Pancreas (tissue), 10 donors: ENCODE measurements at regions not wholly inside any gene's neighbourhood (a gene's known extent, or its start where the extent isn't known, plus 50 kb on each side); places are given as distances from the start of the nearest gene placed in this dataset.

Source experiments
- ATAC-seq, 4 donors: fragments of 200-7000 bp; cut with Tn5 transposase; one replicate each; pipeline versions ENCODE4 v1.8.0 to v1.9.1; 2020; ENCODE audit warnings: mild to moderate bottlenecking in 4 of 4, moderate library complexity in 4 of 4
- DNase-seq, 6 donors: peaks; one replicate each; pipeline ENCODE4 v3.0.0-alpha.2; 2020
- FAIRE-seq: peaks from 2 replicates; lab custom pipeline; 2012; peaks lifted over from hg19 to GRCh38; lab: Jason Lieb, UNC
- H3K27ac ChIP-seq, 4 donors: fragments of 200-600 bp; sonication (generic); 1 replicate in 3 of 4; 2 replicates in 1 of 4; pipeline versions ENCODE4 v1.5.0 to v1.8.0; 2020
- H3K27me3 ChIP-seq, 4 donors: fragments of 200-600 bp; one replicate each; pipeline ENCODE4 v1.8.0; 2021
- H3K36me3 ChIP-seq, 3 donors: fragments of 200-600 bp; sonication (generic) in 1 of 3; one replicate each; pipeline versions ENCODE4 v1.5.0 to v1.8.0; 2020 to 2021
- H3K4me1 ChIP-seq, 3 donors: fragments of 200-600 bp; one replicate each; pipeline ENCODE4 v1.8.0; 2021
- H3K4me3 ChIP-seq, 4 donors: fragments of 200-600 bp; sonication (generic) in 2 of 4; one replicate each; pipeline versions ENCODE4 v1.5.0 to v1.8.0; 2020 to 2021
- H3K9me3 ChIP-seq, 4 donors: fragments of 200-600 bp; one replicate each; pipeline ENCODE4 v1.8.0; 2021
- WGBS, 2 donors: extraction: QIAGEN DNeasy Blood & Tissue Kit; methylation state at CpG; one replicate each; pipeline ENCODE4 v1.1.7; 2013; 5-methylcytosine and 5-hydroxymethylcytosine counted together
- intact Hi-C, 3 donors: fragments of 100-400 bp; cut with DNase I; formaldehyde crosslinking; loops; one replicate each; pipeline versions ENCODE4 v1.11.1 to v1.14.2; 2022
- TF ChIP-seq, protein P1 (sequence below), 4 donors: fragments of 200-600 bp; sonication (generic) in 3 of 4; IDR thresholded peaks; one replicate each; pipeline versions ENCODE4 v1.5.0 to v1.8.0; 2021; ENCODE audit warnings: antibody characterized with exemption in 4 of 4
- donor health status: healthy with polysubstance abuse.
- donor health status: DM: no; HTN: no; CAD: no; lungs with moderate emphysema.
- donor health status: DM: no; HTN: no; CAD: no.
- donor health status: control.
- donor health status: control.
- donor health status: Bipolar disorder and iron deficiency.
- donor health status: DM: yes; HTN: yes; CAD: no.
- donor health status: DM: no; HTN: no; CAD: no.
- donor health status: DM: no; HTN: no; CAD: no.
- donor health status: DM: yes; HTN: yes; CAD: no.

DNA sequence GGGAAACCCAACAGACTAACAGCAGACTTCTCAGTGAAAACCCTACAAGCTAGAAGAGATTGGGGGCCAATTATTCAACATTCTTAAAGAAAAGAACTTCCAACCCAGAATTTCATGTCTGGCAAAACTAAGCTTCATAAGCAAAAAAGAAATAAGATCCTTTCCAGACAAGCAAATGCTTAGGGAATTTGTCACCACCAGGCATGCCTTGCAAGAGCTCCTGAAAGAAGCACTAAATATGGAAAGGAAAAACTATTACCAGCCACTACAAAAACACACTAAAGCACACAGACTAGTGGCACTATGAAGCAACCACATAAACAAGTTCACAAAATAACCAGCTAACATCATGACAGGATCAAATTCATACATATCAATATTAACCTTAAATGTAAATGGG, 131.1 kb downstream of the OR2K2 start:
- Histone ChIP-seq H3K4me3 (no peak overlapping the region), H3K9me3 (no peaks in the 10 kb centered on the region), H3K4me1 (no peaks in the 10 kb centered on the region), H3K27ac (no peak overlapping the region), H3K27me3 (no peaks in the 10 kb centered on the region), H3K36me3 (no peaks in the 10 kb centered on the region)
- TF ChIP-seq, protein P1, sequence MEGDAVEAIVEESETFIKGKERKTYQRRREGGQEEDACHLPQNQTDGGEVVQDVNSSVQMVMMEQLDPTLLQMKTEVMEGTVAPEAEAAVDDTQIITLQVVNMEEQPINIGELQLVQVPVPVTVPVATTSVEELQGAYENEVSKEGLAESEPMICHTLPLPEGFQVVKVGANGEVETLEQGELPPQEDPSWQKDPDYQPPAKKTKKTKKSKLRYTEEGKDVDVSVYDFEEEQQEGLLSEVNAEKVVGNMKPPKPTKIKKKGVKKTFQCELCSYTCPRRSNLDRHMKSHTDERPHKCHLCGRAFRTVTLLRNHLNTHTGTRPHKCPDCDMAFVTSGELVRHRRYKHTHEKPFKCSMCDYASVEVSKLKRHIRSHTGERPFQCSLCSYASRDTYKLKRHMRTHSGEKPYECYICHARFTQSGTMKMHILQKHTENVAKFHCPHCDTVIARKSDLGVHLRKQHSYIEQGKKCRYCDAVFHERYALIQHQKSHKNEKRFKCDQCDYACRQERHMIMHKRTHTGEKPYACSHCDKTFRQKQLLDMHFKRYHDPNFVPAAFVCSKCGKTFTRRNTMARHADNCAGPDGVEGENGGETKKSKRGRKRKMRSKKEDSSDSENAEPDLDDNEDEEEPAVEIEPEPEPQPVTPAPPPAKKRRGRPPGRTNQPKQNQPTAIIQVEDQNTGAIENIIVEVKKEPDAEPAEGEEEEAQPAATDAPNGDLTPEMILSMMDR (IDR thresholded peaks at IDR 0.05) = no peak
- intact Hi-C loops = no loop called here
- FAIRE-seq (no peak), DNase-seq (no peak), ATAC-seq (no peak)

DNA sequence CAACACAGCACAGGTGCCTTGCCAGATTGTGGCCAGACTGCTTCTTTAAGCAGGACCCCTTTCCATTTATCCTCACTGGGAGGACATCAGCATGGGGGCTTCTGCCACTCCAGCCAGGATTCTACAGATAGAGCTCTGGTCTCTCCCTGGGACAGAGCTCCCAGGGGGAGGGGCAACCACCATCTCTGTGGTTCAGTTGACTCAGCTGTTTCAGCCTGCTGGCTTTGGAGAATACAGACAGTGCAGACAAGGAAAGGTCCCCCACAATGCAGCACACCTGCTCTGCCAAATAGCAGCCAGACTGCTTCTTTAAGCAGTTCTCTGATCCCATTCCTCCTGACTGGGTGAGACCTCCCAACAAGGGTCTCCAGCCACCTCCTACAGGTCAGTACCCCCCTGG, 132.8 kb downstream of the OR2K2 start:
- no peak for FAIRE-seq
- DNase-seq = no peak
- H3K9me3 ChIP-seq = no peaks in the 10 kb centered on the region
- intact Hi-C loops = no loop called here
- H3K27me3 ChIP-seq = no peaks in the 10 kb centered on the region
- H3K4me1 ChIP-seq = no peaks in the 10 kb centered on the region
- H3K27ac ChIP-seq = no peak overlapping the region
- H3K36me3 ChIP-seq = no peaks in the 10 kb centered on the region
- TF ChIP-seq, protein P1 (IDR thresholded peaks at IDR 0.05) = no peak
- H3K4me3 ChIP-seq = no peak overlapping the region
- ATAC-seq = no peak

DNA sequence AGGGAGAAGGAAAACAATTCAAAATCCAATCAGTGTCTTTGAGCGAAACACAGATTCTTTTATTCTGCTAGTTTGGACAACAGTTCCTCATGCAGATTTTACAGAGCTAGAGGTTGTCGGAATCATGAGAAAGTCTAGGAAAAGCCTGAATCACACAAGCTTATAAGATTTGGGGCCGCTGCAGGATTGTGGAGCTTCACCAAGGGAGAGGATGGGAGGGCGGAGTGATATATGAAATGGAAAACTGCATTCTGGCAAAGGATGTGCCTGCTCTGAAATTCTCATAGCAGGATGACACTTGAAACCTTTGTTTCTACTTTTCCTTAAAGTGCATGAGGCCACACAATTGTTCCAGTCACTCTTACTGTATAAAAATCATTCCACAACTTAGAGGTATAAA, 134.3 kb downstream of the OR2K2 start:
- no peak for DNase-seq
- FAIRE-seq = no peak
- H3K4me3 ChIP-seq = no peak overlapping the region
- WGBS, 2 donors = 77 to 82% methylated on average over 4 of the region's 4 CpGs
- TF ChIP-seq, protein P1 (IDR thresholded peaks at IDR 0.05) = no peak
- no peaks in the 10 kb centered on the region for H3K36me3 ChIP-seq
- no peak for ATAC-seq
- no peaks in the 10 kb centered on the region for H3K4me1 ChIP-seq
- no peak overlapping the region for H3K27ac ChIP-seq
- no peaks in the 10 kb centered on the region for H3K9me3 ChIP-seq
- intact Hi-C loops = no loop called here
- H3K27me3 ChIP-seq = no peaks in the 10 kb centered on the region

DNA sequence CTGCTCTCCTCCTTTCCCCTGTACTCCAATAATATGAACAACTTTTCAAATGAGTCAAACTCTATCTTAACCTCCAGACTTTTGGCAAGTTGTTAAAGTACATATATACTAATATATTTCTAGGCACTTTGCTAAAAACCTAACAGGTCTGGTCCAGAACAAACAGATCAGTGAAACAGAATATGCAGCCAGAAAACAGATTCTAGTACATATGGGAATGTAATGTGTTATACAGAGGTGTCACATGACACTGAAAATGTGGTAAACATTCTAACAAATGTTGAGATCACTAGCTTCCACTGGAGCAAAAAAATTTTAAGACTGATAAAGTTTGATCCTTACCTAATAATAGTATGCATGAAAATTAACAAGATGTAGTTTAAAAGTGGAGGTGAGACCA, 136.9 kb downstream of the OR2K2 start:
- no peak for ATAC-seq
- no peaks in the 10 kb centered on the region for H3K9me3 ChIP-seq
- H3K4me1 ChIP-seq = no peaks in the 10 kb centered on the region
- no peaks in the 10 kb centered on the region for H3K27me3 ChIP-seq
- DNase-seq = no peak
- TF ChIP-seq, protein P1 (IDR thresholded peaks at IDR 0.05) = no peak
- FAIRE-seq = no peak
- intact Hi-C loops = no loop called here
- no peak overlapping the region for H3K27ac ChIP-seq
- H3K4me3 ChIP-seq = no peak overlapping the region
- H3K36me3 ChIP-seq = no peaks in the 10 kb centered on the region

DNA sequence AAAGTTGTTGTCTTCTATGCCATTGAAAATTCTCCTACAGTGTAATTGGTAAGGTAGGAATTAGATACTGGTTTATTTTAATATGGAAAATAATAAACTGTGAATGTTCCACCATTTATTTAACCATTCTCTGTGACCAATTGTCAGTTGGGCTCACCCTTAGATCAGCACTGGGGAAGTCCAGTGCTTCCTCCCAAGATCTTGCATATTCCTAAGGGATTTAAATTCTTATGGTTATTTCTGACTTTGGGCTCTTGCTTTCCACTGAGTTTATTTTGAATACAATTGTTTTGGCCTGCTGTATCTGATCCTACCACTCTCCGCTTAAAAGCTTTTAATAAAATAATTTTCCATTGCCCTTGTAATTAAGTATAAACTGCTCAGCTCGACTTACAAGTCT, 137.4 kb downstream of the OR2K2 start:
- no peaks in the 10 kb centered on the region for H3K9me3 ChIP-seq
- H3K27ac ChIP-seq = no peak overlapping the region
- WGBS, 2 donors = 23 to 49% methylated on average over 2 of the region's 2 CpGs
- TF ChIP-seq, protein P1 (IDR thresholded peaks at IDR 0.05) = no peak
- no peaks in the 10 kb centered on the region for H3K4me1 ChIP-seq
- no peak overlapping the region for H3K4me3 ChIP-seq
- DNase-seq = no peak
- no peak for ATAC-seq
- no peaks in the 10 kb centered on the region for H3K27me3 ChIP-seq
- H3K36me3 ChIP-seq = no peaks in the 10 kb centered on the region
- FAIRE-seq = no peak
- intact Hi-C loops = no loop called here
